H9 (cell line): ENCODE measurements at regions not wholly inside any gene's neighbourhood (a gene's known extent, or its start where the extent isn't known, plus 50 kb on each side); places are given as distances from the start of the nearest gene placed in this dataset.

Experiments used
- DNase-seq: peaks from one replicate; pipeline ENCODE4 v3.0.0-alpha.2; 2017
- H2AFZ ChIP-seq: one replicate; pipeline ENCODE4 v1.6.1; 2013; ENCODE audit warnings: mild to moderate bottlenecking, low read length, control low read depth, moderate library complexity
- H2AK5ac ChIP-seq: 2 replicates; pipeline ENCODE4 v1.6.1; 2013; ENCODE audit warnings: low read length, control low read depth, mixed read lengths; ENCODE audit not compliant: insufficient read length
- H2BK120ac ChIP-seq: one replicate; pipeline ENCODE4 v1.6.1; 2013; ENCODE audit warnings: low read depth, mild to moderate bottlenecking, low read length, control low read depth, inconsistent platforms; ENCODE audit not compliant: poor library complexity, severe bottlenecking
- H2BK12ac ChIP-seq: 2 replicates; pipeline ENCODE4 v1.6.1; 2013; ENCODE audit warnings: low read length, control low read depth, mixed read lengths, low read depth; ENCODE audit not compliant: insufficient read length
- H2BK15ac ChIP-seq: 2 replicates; pipeline ENCODE4 v1.6.1; 2013; ENCODE audit warnings: low read depth, low read length, control low read depth
- H2BK20ac ChIP-seq: one replicate; pipeline ENCODE4 v1.6.1; 2013; ENCODE audit warnings: low read depth, mild to moderate bottlenecking, low read length, control low read depth, inconsistent platforms; ENCODE audit not compliant: poor library complexity, severe bottlenecking
- H2BK5ac ChIP-seq: 2 replicates; pipeline ENCODE4 v1.6.1; 2013; ENCODE audit warnings: low read length, control low read depth, mixed read lengths; ENCODE audit not compliant: insufficient read length
- H3K14ac ChIP-seq: 2 replicates; pipeline ENCODE4 v1.6.1; 2013; ENCODE audit warnings: low read length, control low read depth; ENCODE audit not compliant: insufficient read depth
- H3K18ac ChIP-seq: 2 replicates; pipeline ENCODE4 v1.6.1; 2013; ENCODE audit warnings: low read depth, mild to moderate bottlenecking, mixed read lengths, low read length, control low read depth; ENCODE audit not compliant: insufficient read length
- H3K23ac ChIP-seq: 2 replicates; pipeline ENCODE4 v1.6.1; 2013; ENCODE audit warnings: low read length, control low read depth, mixed read lengths, low read depth; ENCODE audit not compliant: insufficient read length
- H3K23me2 ChIP-seq: 2 replicates; pipeline ENCODE4 v1.6.1; 2013; ENCODE audit warnings: low read depth, mild to moderate bottlenecking, mixed read lengths, low read length, control low read depth; ENCODE audit not compliant: insufficient read length, poor library complexity, severe bottlenecking
- H3K27ac ChIP-seq: 2 replicates; pipeline ENCODE4 v1.5.1; 2013; ENCODE audit warnings: low read length, control low read depth, mixed read lengths, low read depth; ENCODE audit not compliant: insufficient read length
- H3K27me3 ChIP-seq: 2 replicates; pipeline ENCODE4 v1.6.1; 2013; ENCODE audit warnings: low read length, control low read depth, inconsistent platforms; ENCODE audit not compliant: insufficient read depth
- H3K4ac ChIP-seq: 2 replicates; pipeline ENCODE4 v1.6.1; 2013; ENCODE audit warnings: low read depth, mild to moderate bottlenecking, control low read depth, inconsistent platforms, low read length, moderate library complexity
- H3K4me1 ChIP-seq: 2 replicates; pipeline ENCODE4 v1.6.1; 2013; ENCODE audit warnings: low read length, control low read depth, inconsistent platforms; ENCODE audit not compliant: insufficient read depth
- H3K4me2 ChIP-seq: 2 replicates; pipeline ENCODE4 v1.6.1; 2013; ENCODE audit warnings: low read length, control low read depth, mixed read lengths; ENCODE audit not compliant: insufficient read length, insufficient read depth
- H3K56ac ChIP-seq: 2 replicates; pipeline ENCODE4 v1.6.1; 2013; ENCODE audit warnings: low read depth, mild to moderate bottlenecking, mixed read lengths, low read length, control low read depth; ENCODE audit not compliant: insufficient read length
- H3K79me1 ChIP-seq: 2 replicates; pipeline ENCODE4 v1.6.1; 2013; ENCODE audit warnings: low read depth, mild to moderate bottlenecking, moderate library complexity, low read length, control low read depth, inconsistent platforms; ENCODE audit not compliant: insufficient read depth, poor library complexity, severe bottlenecking
- H3K79me2 ChIP-seq: 2 replicates; pipeline ENCODE4 v1.6.1; 2013; ENCODE audit warnings: low read length, control low read depth, inconsistent platforms; ENCODE audit not compliant: insufficient read depth
- H3K9ac ChIP-seq: 2 replicates; pipeline ENCODE4 v1.6.1; 2013; ENCODE audit warnings: low read length, control low read depth, mixed read lengths; ENCODE audit not compliant: insufficient read length; ENCODE audit errors: extremely low read depth
- H3K9me3 ChIP-seq: one replicate; pipeline ENCODE4 v1.6.1; 2013; ENCODE audit warnings: low read depth, low read length, inconsistent platforms; ENCODE audit not compliant: control insufficient read depth
- H3T11ph ChIP-seq: one replicate; pipeline ENCODE4 v1.6.1; 2013; ENCODE audit warnings: mild to moderate bottlenecking, low read length, control low read depth, inconsistent platforms
- H4K20me1 ChIP-seq: one replicate; pipeline ENCODE4 v1.6.1; 2013; ENCODE audit not compliant: control insufficient read depth, insufficient read length, insufficient read depth
- H4K5ac ChIP-seq: 2 replicates; pipeline ENCODE4 v1.6.1; 2013; ENCODE audit warnings: low read depth, mild to moderate bottlenecking, mixed read lengths, low read length, control low read depth; ENCODE audit not compliant: insufficient read length
- H4K8ac ChIP-seq: replicated peaks from 2 replicates; pipeline ENCODE4 v1.6.1; 2013; ENCODE audit warnings: low read length, control low read depth, mixed read lengths, low read depth; ENCODE audit not compliant: insufficient read length
- H4K91ac ChIP-seq: 2 replicates; pipeline ENCODE4 v1.6.1; 2013; ENCODE audit warnings: low read depth, mild to moderate bottlenecking, moderate library complexity, mixed read lengths, low read length, control low read depth; ENCODE audit not compliant: insufficient read length
- H3K27ac Mint-ChIP-seq, 3 experiments: 2 replicates in 2 of 3; 3 replicates in 1 of 3; pipeline ENCODE4 v1.8.0; 2020 to 2021; ENCODE audit warnings: mixed read lengths in 3 of 3, mild to moderate bottlenecking in 1 of 3, moderate library complexity in 1 of 3
- H3K27me3 Mint-ChIP-seq: 2 replicates; pipeline ENCODE4 v1.8.0; 2021; ENCODE audit warnings: low read depth, mild to moderate bottlenecking, moderate library complexity, mixed read lengths
- H3K36me3 Mint-ChIP-seq, 3 experiments: 2 replicates in 2 of 3; 3 replicates in 1 of 3; pipeline ENCODE4 v1.8.0; 2020 to 2021; ENCODE audit warnings: low read depth in 3 of 3, mixed read lengths in 3 of 3; ENCODE audit not compliant: insufficient read depth in 1 of 3
- H3K4me1 Mint-ChIP-seq, 2 experiments: 2 replicates each; pipeline ENCODE4 v1.8.0; 2020; ENCODE audit warnings: mixed read lengths in 2 of 2
- H3K4me3 Mint-ChIP-seq, 2 experiments: 2 replicates in 1 of 2; 3 replicates in 1 of 2; pipeline ENCODE4 v1.8.0; 2020 to 2021; ENCODE audit warnings: mild to moderate bottlenecking in 2 of 2, mixed read lengths in 2 of 2, moderate library complexity in 1 of 2
- H3K9me3 Mint-ChIP-seq, 2 experiments: 2 replicates in 1 of 2; 3 replicates in 1 of 2; pipeline ENCODE4 v1.8.0; 2020; ENCODE audit warnings: mild to moderate bottlenecking in 2 of 2, mixed read lengths in 2 of 2, moderate library complexity in 1 of 2
- WGBS: extraction: QIAGEN DNeasy Blood & Tissue Kit; methylation state at CpG from one replicate; pipeline ENCODE4 v1.1.7; 2013; ENCODE audit warnings: missing lambda C conversion rate, low lambda C conversion rate, mixed read lengths; ENCODE audit not compliant: insufficient read length; ENCODE audit errors: extremely low coverage; 5-methylcytosine and 5-hydroxymethylcytosine counted together
- TF ChIP-seq, protein P1 (sequence below): fragments of 200-600 bp; sonication (generic); conservative IDR thresholded peaks from 3 replicates; pipeline ENCODE4 v1.8.0; 2021; ENCODE audit warnings: antibody characterized with exemption, mild to moderate bottlenecking

DNA sequence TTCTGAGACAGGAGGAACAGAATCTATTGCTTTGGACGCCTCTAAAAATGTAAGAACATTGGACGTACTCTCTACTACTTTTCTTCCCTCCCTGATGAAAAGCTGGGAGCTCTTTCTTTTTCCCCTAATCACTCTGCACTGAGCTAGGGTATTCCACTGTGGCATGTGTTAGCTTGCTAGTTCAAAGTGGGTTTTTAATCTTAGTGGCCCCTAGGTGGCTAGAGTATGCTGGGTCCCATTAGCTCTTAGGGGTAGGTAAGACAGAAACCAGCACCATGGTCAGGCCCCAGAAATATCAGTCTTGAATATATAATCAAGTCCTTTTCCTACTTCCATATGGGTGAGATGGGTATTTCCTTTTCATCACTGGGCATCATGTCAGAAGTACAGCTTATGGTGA, 945.2 kb upstream of the PTPRD start:
- Histone ChIP-seq H4K8ac (no peak overlapping the region), H3T11ph (no peak overlapping the region), H3K79me1 (no peaks in the 10 kb centered on the region), H2BK20ac (no peak overlapping the region), H4K91ac (no peak overlapping the region), H2BK5ac (no peak overlapping the region), H3K4ac (no peak overlapping the region), H3K4me2 (no peak overlapping the region), H3K27me3 (no peaks in the 10 kb centered on the region), H2AFZ (no peak overlapping the region), H3K18ac (no peak overlapping the region), H3K9me3 (no peaks in the 10 kb centered on the region), H3K9ac (no peak overlapping the region), H3K56ac (no peak overlapping the region), H2AK5ac (no peak overlapping the region), H3K27ac (no peak overlapping the region), H3K14ac (no peak overlapping the region), H3K4me1 (no peaks in the 10 kb centered on the region), H4K5ac (no peak overlapping the region), H2BK12ac (no peak overlapping the region), H3K23me2 (no peaks in the 10 kb centered on the region), H3K23ac (no peak overlapping the region), H2BK15ac (no peak overlapping the region), H4K20me1 (no peaks in the 10 kb centered on the region), H3K79me2 (no peaks in the 10 kb centered on the region), H2BK120ac (no peak overlapping the region)
- no peak overlapping the region for H3K4me3 Mint-ChIP-seq
- no peaks in the 10 kb centered on the region for H3K27me3 Mint-ChIP-seq
- peaks cover 4 to 5% of the 10 kb centered on the region in 2 experiments; a peak in 3 of 4 replicates for H3K4me1 Mint-ChIP-seq
- H3K9me3 Mint-ChIP-seq, result no peaks in the 10 kb centered on the region
- no peak overlapping the region for H3K27ac Mint-ChIP-seq
- TF ChIP-seq, protein P1, sequence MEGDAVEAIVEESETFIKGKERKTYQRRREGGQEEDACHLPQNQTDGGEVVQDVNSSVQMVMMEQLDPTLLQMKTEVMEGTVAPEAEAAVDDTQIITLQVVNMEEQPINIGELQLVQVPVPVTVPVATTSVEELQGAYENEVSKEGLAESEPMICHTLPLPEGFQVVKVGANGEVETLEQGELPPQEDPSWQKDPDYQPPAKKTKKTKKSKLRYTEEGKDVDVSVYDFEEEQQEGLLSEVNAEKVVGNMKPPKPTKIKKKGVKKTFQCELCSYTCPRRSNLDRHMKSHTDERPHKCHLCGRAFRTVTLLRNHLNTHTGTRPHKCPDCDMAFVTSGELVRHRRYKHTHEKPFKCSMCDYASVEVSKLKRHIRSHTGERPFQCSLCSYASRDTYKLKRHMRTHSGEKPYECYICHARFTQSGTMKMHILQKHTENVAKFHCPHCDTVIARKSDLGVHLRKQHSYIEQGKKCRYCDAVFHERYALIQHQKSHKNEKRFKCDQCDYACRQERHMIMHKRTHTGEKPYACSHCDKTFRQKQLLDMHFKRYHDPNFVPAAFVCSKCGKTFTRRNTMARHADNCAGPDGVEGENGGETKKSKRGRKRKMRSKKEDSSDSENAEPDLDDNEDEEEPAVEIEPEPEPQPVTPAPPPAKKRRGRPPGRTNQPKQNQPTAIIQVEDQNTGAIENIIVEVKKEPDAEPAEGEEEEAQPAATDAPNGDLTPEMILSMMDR, result peak; percentile 34; the same call in 2 of the 3 replicates
- no peaks in the 10 kb centered on the region for H3K36me3 Mint-ChIP-seq
- no CpG with 5 or more reads among the region's 2 CpGs for WGBS
- no peak for DNase-seq
